PC-3 (cell line): ENCODE measurements at regions not wholly inside any gene's neighbourhood (a gene's known extent, or its start where the extent isn't known, plus 50 kb on each side); places are given as distances from the start of the nearest gene placed in this dataset.

Source experiments
- ATAC-seq: fragments of 200-7000 bp; cut with Tn5 transposase; 2 replicates; pipeline ENCODE4 v1.9.1; 2020; ENCODE audit warnings: mild to moderate bottlenecking, moderate library complexity
- BruUV-seq: library from RNA; stranded (reverse); fragments of 400-500 nt; replicated peaks from 2 replicates; lab custom pipeline; 2021; lab: Mats Ljungman, UMichigan
- CTCF ChIA-PET: fragments of 300-600 bp; sonication (Branson Sonifier 250); formaldehyde crosslinking; loops from one replicate; lab custom pipeline; 2022; ENCODE audit warnings: antibody characterized with exemption; lab: Charles Lee
- POLR2A ChIA-PET: fragments of 300-600 bp; sonication (Branson Sonifier 250); formaldehyde crosslinking; loops from one replicate; lab custom pipeline; 2022; ENCODE audit warnings: antibody characterized with exemption; ENCODE audit not compliant: unreplicated experiment; lab: Charles Lee
- DNase-seq: peaks from one replicate; pipeline ENCODE4 v3.0.0-alpha.2; 2015
- H2AFZ ChIP-seq: fragments of 300-600 bp; sonication (generic); 2 replicates; pipeline ENCODE4 v1.6.0; 2016; ENCODE audit warnings: antibody characterized with exemption, low read length
- H3F3A ChIP-seq: fragments of 300-600 bp; sonication (generic); one replicate; pipeline ENCODE4 v1.6.0; 2017; ENCODE audit warnings: antibody characterized with exemption, low read length, control low read depth, mild to moderate bottlenecking; ENCODE audit not compliant: unreplicated experiment
- H3K27ac ChIP-seq: fragments of 300-600 bp; sonication (generic); 2 replicates; pipeline ENCODE4 v1.5.1; 2016; ENCODE audit warnings: mild to moderate bottlenecking, low read length
- H3K27me3 ChIP-seq: fragments of 300-600 bp; sonication (generic); 2 replicates; pipeline ENCODE4 v1.6.1; 2016; ENCODE audit warnings: low read length, mixed read lengths
- H3K36me3 ChIP-seq: fragments of 300-600 bp; sonication (generic); 2 replicates; pipeline ENCODE4 v1.6.1; 2016; ENCODE audit warnings: low read depth, mixed run types, low read length, mixed read lengths
- H3K4me1 ChIP-seq: fragments of 300-600 bp; sonication (generic); 2 replicates; pipeline ENCODE4 v1.5.1; 2016; ENCODE audit warnings: low read length; ENCODE audit not compliant: insufficient read depth
- H3K4me2 ChIP-seq: fragments of 300-600 bp; sonication (generic); 2 replicates; pipeline ENCODE4 v1.6.0; 2016; ENCODE audit warnings: low read length
- H3K4me3 ChIP-seq: fragments of 300-600 bp; sonication (generic); 2 replicates; pipeline ENCODE4 v1.5.1; 2016; ENCODE audit warnings: mild to moderate bottlenecking, low read length, mixed read lengths
- H3K79me2 ChIP-seq: fragments of 300-600 bp; sonication (generic); 2 replicates; pipeline ENCODE4 v1.6.1; 2017; ENCODE audit warnings: low read length, mixed read lengths
- H3K9ac ChIP-seq: fragments of 300-600 bp; sonication (generic); 2 replicates; pipeline ENCODE4 v1.6.0; 2016; ENCODE audit warnings: mild to moderate bottlenecking, low read length
- H3K9me2 ChIP-seq: fragments of 300-600 bp; sonication (generic); replicated peaks from 2 replicates; pipeline ENCODE4 v1.6.1; 2016; ENCODE audit warnings: mixed run types, low read length, mixed read lengths
- H3K9me3 ChIP-seq: fragments of 300-600 bp; sonication (generic); 2 replicates; pipeline ENCODE4 v1.6.1; 2016; ENCODE audit warnings: low read length, mixed read lengths
- H4K20me1 ChIP-seq: fragments of 300-600 bp; sonication (generic); 2 replicates; pipeline ENCODE4 v1.6.1; 2016; ENCODE audit warnings: low read length, mixed read lengths
- CTCF ChIP-seq: fragments of 300-600 bp; sonication (generic); conservative IDR thresholded peaks from 2 replicates; pipeline ENCODE4 v1.5.1; 2017; ENCODE audit warnings: antibody characterized with exemption, low read depth, mild to moderate bottlenecking, low read length
- EZH2 ChIP-seq: fragments of 300-600 bp; sonication (generic); IDR thresholded peaks from one replicate; pipeline ENCODE4 v1.6.1; 2017; ENCODE audit warnings: antibody characterized with exemption, mild to moderate bottlenecking, low read length; ENCODE audit not compliant: unreplicated experiment
- EZH2phosphoT487 ChIP-seq: fragments of 300-600 bp; sonication (generic); IDR thresholded peaks from 2 replicates; pipeline ENCODE4 v1.6.1; 2018; ENCODE audit warnings: mild to moderate bottlenecking, antibody characterized with exemption, low read length, borderline replicate concordance
- intact Hi-C: fragments of 100-400 bp; cut with micrococcal nuclease; formaldehyde crosslinking; loops from 2 replicates; pipeline ENCODE4 v1.9.0; 2023

- Histone ChIP-seq H3K9me2 (no peaks in the 10 kb centered on the region), H3K4me3 (no peak overlapping the region), H3K27ac (no peak overlapping the region), H3K4me2 (no peak overlapping the region), H3F3A (no peaks in the 10 kb centered on the region), H3K4me1 (no peaks in the 10 kb centered on the region), H3K9me3 (no peaks in the 10 kb centered on the region), H3K79me2 (no peaks in the 10 kb centered on the region), H2AFZ (no peak overlapping the region), H4K20me1 (no peaks in the 10 kb centered on the region), H3K36me3 (no peaks in the 10 kb centered on the region), H3K27me3 (no peaks in the 10 kb centered on the region), H3K9ac (no peak overlapping the region)
- no TSS peak for BruUV-seq
- ATAC-seq (no peak), DNase-seq (no peak)
- intact Hi-C loops, result no loop called here
- POLR2A ChIA-PET, result no interaction called here
- CTCF ChIA-PET, result no interaction called here
- no peak for TF ChIP-seq EZH2phosphoT487
- no peak for TF ChIP-seq EZH2
- TF ChIP-seq CTCF, result no peak
Observed at GRCh38 chr13:53160211-53160610, 131.6 kb downstream of the OLFM4 start.

GRCh38 chr13:53161251-53161650, 132.6 kb downstream of the OLFM4 start:
- no peak for ATAC-seq
- POLR2A ChIA-PET, result no interaction called here
- no TSS peak for BruUV-seq

DNA sequence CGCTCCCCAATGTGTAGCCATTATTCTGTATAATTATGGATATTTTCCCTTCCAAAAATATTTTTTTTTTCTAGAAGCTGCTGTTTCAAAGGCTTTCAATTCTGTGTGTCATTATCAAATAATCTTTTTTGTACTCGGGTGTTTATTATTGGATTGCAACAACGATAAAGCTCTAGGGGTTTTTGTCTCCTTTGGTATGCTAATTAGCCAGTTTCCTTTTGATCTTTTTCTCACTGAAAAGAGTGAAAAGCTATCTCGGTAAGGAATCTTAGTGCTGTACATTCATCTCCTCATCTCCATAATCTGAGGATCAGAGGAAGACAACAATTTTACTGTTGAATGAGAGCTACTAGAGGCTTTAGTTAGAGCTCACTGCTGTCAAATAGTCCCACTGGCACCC, 136.6 kb downstream of the OLFM4 start:
- TF ChIP-seq EZH2 (no peak), EZH2phosphoT487 (no peak), CTCF (no peak)
- Histone ChIP-seq H3K4me3 (no peak overlapping the region), H4K20me1 (no peaks in the 10 kb centered on the region), H3K4me2 (no peak overlapping the region), H3K79me2 (no peaks in the 10 kb centered on the region), H3K9me2 (no peaks in the 10 kb centered on the region), H3K4me1 (no peaks in the 10 kb centered on the region), H3K9ac (no peak overlapping the region), H3F3A (no peaks in the 10 kb centered on the region), H2AFZ (no peak overlapping the region), H3K27me3 (no peaks in the 10 kb centered on the region), H3K36me3 (no peaks in the 10 kb centered on the region), H3K27ac (no peak overlapping the region), H3K9me3 (no peaks in the 10 kb centered on the region)
- no peak for DNase-seq
- BruUV-seq, result no TSS peak
- CTCF ChIA-PET, result no interaction called here
- no peak for ATAC-seq
- intact Hi-C loops, result no loop called here
- POLR2A ChIA-PET, result no interaction called here

More at GRCh38 chr13:53161251-53161650, 132.6 kb downstream of the OLFM4 start:
- Histone ChIP-seq H3K4me1 (no peaks in the 10 kb centered on the region), H3F3A (no peaks in the 10 kb centered on the region), H3K79me2 (no peaks in the 10 kb centered on the region), H3K27ac (no peak overlapping the region), H3K27me3 (no peaks in the 10 kb centered on the region), H3K4me3 (no peak overlapping the region), H3K36me3 (no peaks in the 10 kb centered on the region), H3K4me2 (no peak overlapping the region), H3K9me2 (no peaks in the 10 kb centered on the region), H4K20me1 (no peaks in the 10 kb centered on the region), H3K9me3 (no peaks in the 10 kb centered on the region), H3K9ac (no peak overlapping the region), H2AFZ (no peak overlapping the region)
- DNase-seq, result no peak
- CTCF ChIA-PET, result no interaction called here
- TF ChIP-seq EZH2, result no peak
- TF ChIP-seq EZH2phosphoT487, result no peak
- TF ChIP-seq CTCF, result no peak
- intact Hi-C loops, result no loop called here
